MM.1S (cell line): ENCODE measurements at regions not wholly inside any gene's neighbourhood (a gene's known extent, or its start where the extent isn't known, plus 50 kb on each side); places are given as distances from the start of the nearest gene placed in this dataset.
A peak's percentile ranks its signal among the peaks of the same experiment; 100 is the strongest.

Experiments
- DNase-seq: peaks from one replicate; pipeline ENCODE4 v3.0.0-alpha.2; 2015
- H2AFZ ChIP-seq: fragments of 300-600 bp; sonication (generic); 2 replicates; pipeline ENCODE4 v1.6.0; 2016; ENCODE audit warnings: antibody characterized with exemption, low read length
- H3F3A ChIP-seq: fragments of 300-600 bp; sonication (generic); 2 replicates; pipeline ENCODE4 v1.6.1; 2016; ENCODE audit warnings: mild to moderate bottlenecking, antibody characterized with exemption, low read length, moderate library complexity, mixed read lengths; ENCODE audit not compliant: insufficient read depth
- H3K27ac ChIP-seq: fragments of 300-600 bp; sonication (generic); 2 replicates; pipeline ENCODE4 v1.5.1; 2016; ENCODE audit warnings: mild to moderate bottlenecking, low read length
- H3K27me3 ChIP-seq: fragments of 300-600 bp; sonication (generic); replicated peaks from 2 replicates; pipeline ENCODE4 v1.6.0; 2016; ENCODE audit warnings: low read length; ENCODE audit not compliant: insufficient read depth
- H3K36me3 ChIP-seq: fragments of 300-600 bp; sonication (generic); replicated peaks from 2 replicates; pipeline ENCODE4 v1.6.1; 2016; ENCODE audit warnings: mild to moderate bottlenecking, low read length, mixed read lengths; ENCODE audit not compliant: insufficient read depth
- H3K4me1 ChIP-seq: fragments of 300-600 bp; sonication (generic); 2 replicates; pipeline ENCODE4 v1.6.1; 2016; ENCODE audit warnings: low read length, mixed read lengths
- H3K4me2 ChIP-seq: fragments of 300-600 bp; sonication (generic); 2 replicates; pipeline ENCODE4 v1.6.0; 2016; ENCODE audit warnings: low read depth, low read length
- H3K4me3 ChIP-seq: fragments of 300-600 bp; sonication (generic); 2 replicates; pipeline ENCODE4 v1.5.1; 2016; ENCODE audit warnings: low read length, mixed read lengths
- H3K79me2 ChIP-seq: fragments of 300-600 bp; sonication (generic); 2 replicates; pipeline ENCODE4 v1.6.1; 2016; ENCODE audit warnings: mixed run types, low read length, mixed read lengths
- H3K9ac ChIP-seq: fragments of 300-600 bp; sonication (generic); 2 replicates; pipeline ENCODE4 v1.6.1; 2016; ENCODE audit warnings: low read length, mixed read lengths
- H3K9me2 ChIP-seq: fragments of 300-600 bp; sonication (generic); replicated peaks from 2 replicates; pipeline ENCODE4 v1.6.1; 2016; ENCODE audit warnings: mild to moderate bottlenecking, low read length, mixed read lengths; ENCODE audit not compliant: insufficient read depth
- H3K9me3 ChIP-seq: fragments of 300-600 bp; sonication (generic); replicated peaks from 2 replicates; pipeline ENCODE4 v1.6.1; 2016; ENCODE audit warnings: mild to moderate bottlenecking, low read length, mixed read lengths; ENCODE audit not compliant: insufficient read depth
- H4K20me1 ChIP-seq: fragments of 300-600 bp; sonication (generic); 2 replicates; pipeline ENCODE4 v1.6.1; 2016; ENCODE audit warnings: mild to moderate bottlenecking, low read length, moderate library complexity, mixed read lengths; ENCODE audit not compliant: insufficient read depth
- EZH2 ChIP-seq: fragments of 300-600 bp; sonication (generic); optimal IDR thresholded peaks from 2 replicates; pipeline ENCODE3; 2017; ENCODE audit warnings: low read depth, mild to moderate bottlenecking, antibody characterized with exemption, low read length, mixed read lengths
- EZH2phosphoT487 ChIP-seq: fragments of 300-600 bp; sonication (generic); IDR thresholded peaks from 2 replicates; pipeline ENCODE4 v1.6.1; 2018; ENCODE audit warnings: antibody characterized with exemption, low read length
- TF ChIP-seq, protein P1 (sequence below): fragments of 300-600 bp; sonication (generic); IDR thresholded peaks from 2 replicates; pipeline ENCODE4 v1.5.1; 2016; ENCODE audit warnings: antibody characterized with exemption, low read length, mixed read lengths

DNA sequence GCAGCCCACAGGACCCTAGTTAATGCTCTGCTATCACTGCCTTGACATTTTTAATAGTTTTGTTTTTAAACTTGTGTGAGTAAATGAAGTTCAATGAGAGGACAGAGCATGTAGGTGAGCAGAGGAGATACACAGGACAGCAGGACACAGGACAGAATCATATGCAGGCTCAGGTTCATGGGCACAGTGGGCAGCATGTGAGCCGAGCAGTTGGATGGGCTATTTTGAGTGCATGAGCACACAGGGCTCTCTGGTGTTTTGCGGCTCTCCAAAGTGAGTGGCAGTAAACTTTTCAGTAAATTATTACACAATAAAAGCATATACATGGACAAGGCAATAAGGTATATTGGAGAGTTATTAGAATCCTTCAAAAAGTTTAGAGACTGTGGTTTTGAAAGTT, 189.7 kb upstream of the OR4E1 start:
- no peaks in the 10 kb centered on the region for H3K79me2 ChIP-seq
- DNase-seq = no peak
- H3K36me3 ChIP-seq = no peaks in the 10 kb centered on the region
- TF ChIP-seq, protein P1, sequence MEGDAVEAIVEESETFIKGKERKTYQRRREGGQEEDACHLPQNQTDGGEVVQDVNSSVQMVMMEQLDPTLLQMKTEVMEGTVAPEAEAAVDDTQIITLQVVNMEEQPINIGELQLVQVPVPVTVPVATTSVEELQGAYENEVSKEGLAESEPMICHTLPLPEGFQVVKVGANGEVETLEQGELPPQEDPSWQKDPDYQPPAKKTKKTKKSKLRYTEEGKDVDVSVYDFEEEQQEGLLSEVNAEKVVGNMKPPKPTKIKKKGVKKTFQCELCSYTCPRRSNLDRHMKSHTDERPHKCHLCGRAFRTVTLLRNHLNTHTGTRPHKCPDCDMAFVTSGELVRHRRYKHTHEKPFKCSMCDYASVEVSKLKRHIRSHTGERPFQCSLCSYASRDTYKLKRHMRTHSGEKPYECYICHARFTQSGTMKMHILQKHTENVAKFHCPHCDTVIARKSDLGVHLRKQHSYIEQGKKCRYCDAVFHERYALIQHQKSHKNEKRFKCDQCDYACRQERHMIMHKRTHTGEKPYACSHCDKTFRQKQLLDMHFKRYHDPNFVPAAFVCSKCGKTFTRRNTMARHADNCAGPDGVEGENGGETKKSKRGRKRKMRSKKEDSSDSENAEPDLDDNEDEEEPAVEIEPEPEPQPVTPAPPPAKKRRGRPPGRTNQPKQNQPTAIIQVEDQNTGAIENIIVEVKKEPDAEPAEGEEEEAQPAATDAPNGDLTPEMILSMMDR = no peak
- no peak for TF ChIP-seq EZH2
- TF ChIP-seq EZH2phosphoT487 = no peak
- H3K4me3 ChIP-seq = no peak overlapping the region
- no peak overlapping the region for H3K27ac ChIP-seq
- no peak overlapping the region for H3K4me2 ChIP-seq
- H3K9ac ChIP-seq = no peak overlapping the region
- no peaks in the 10 kb centered on the region for H4K20me1 ChIP-seq
- H2AFZ ChIP-seq = no peak overlapping the region
- H3F3A ChIP-seq = no peaks in the 10 kb centered on the region
- no peaks in the 10 kb centered on the region for H3K4me1 ChIP-seq
- H3K9me3 ChIP-seq = no peaks in the 10 kb centered on the region
- no peaks in the 10 kb centered on the region for H3K27me3 ChIP-seq
- no peaks in the 10 kb centered on the region for H3K9me2 ChIP-seq

DNA sequence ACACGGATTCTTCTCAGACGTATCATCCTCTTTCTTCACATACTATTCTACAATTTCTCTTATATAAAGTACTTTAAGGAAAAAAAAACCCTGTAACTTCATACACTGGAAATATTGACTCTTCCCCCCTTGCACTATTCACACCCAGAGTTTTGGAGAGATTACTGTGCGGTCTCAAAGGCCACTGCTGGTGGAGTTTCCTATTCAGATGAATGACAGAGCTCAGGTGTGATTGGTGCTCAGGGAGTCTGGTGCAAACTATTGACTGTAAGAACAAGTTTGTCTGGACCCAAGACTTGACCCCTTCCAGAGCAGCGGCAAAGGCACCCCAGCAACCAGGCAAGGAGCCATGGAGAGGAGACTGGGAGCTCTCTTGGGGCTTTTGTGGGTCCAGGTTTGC, 187.5 kb upstream of the OR4E1 start:
- Histone ChIP-seq H3F3A (no peaks in the 10 kb centered on the region), H3K4me1 (no peaks in the 10 kb centered on the region), H3K79me2 (no peaks in the 10 kb centered on the region), H4K20me1 (no peaks in the 10 kb centered on the region), H3K36me3 (no peaks in the 10 kb centered on the region), H3K4me2 (no peak overlapping the region), H3K9me2 (no peaks in the 10 kb centered on the region), H3K27ac (no peak overlapping the region), H3K9ac (no peak overlapping the region), H3K9me3 (no peaks in the 10 kb centered on the region), H3K4me3 (no peak overlapping the region), H3K27me3 (no peaks in the 10 kb centered on the region), H2AFZ (no peak overlapping the region)
- DNase-seq = no peak
- TF ChIP-seq, protein P1 = no peak
- TF ChIP-seq EZH2 (no peak), EZH2phosphoT487 (no peak)

DNA sequence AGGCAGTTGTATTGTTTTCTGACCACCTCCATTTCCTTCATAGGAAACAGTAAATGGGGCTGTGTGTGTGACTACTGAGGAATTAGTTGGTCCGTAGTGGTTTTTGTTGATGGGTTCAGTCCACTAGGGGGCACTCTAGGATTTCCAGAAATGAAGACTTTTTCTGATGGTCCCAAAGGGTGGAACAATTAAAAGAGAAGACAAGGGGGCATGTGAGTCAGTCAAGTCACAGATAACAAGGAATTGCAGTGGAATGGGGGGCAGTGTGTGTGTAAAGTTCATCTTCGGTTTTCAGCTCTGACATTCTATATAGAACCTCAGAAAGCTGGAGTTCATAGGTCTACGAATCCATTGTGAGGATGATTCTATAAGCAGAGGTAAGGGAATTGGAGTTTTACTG, 186.6 kb upstream of the OR4E1 start:
- no peaks in the 10 kb centered on the region for H3K9me2 ChIP-seq
- no peaks in the 10 kb centered on the region for H3K79me2 ChIP-seq
- TF ChIP-seq, protein P1 = peak; percentile 49
- TF ChIP-seq EZH2 (no peak), EZH2phosphoT487 (no peak)
- H3K27me3 ChIP-seq = no peaks in the 10 kb centered on the region
- H3K4me3 ChIP-seq = no peak overlapping the region
- no peak overlapping the region for H3K27ac ChIP-seq
- no peaks in the 10 kb centered on the region for H4K20me1 ChIP-seq
- no peaks in the 10 kb centered on the region for H3K4me1 ChIP-seq
- peak; percentile 34 for DNase-seq
- H3K36me3 ChIP-seq = no peaks in the 10 kb centered on the region
- no peak overlapping the region for H3K4me2 ChIP-seq
- H2AFZ ChIP-seq = no peak overlapping the region
- no peaks in the 10 kb centered on the region for H3K9me3 ChIP-seq
- H3K9ac ChIP-seq = no peak overlapping the region
- no peaks in the 10 kb centered on the region for H3F3A ChIP-seq
